Heart right ventricle (tissue), 16 donors: ENCODE measurements at regions not wholly inside any gene's neighbourhood (a gene's known extent, or its start where the extent isn't known, plus 50 kb on each side); places are given as distances from the start of the nearest gene placed in this dataset.

Experiments
- ATAC-seq, 8 donors: fragments of 200-7000 bp; cut with Tn5 transposase; one replicate each; pipeline ENCODE4 v1.9.1; 2020; ENCODE audit warnings: mild to moderate bottlenecking in 8 of 8, moderate library complexity in 8 of 8, moderate number of reproducible peaks in 1 of 8
- DNase-seq, 2 donors: peaks; one replicate each; pipeline ENCODE4 v3.0.0-alpha.2; 2020
- H3K27ac ChIP-seq, 10 donors: fragments of 200-600 bp; sonication (generic) in 2 of 10; one replicate each; pipeline versions ENCODE4 v1.5.0 to v1.8.0; 2020 to 2022; ENCODE audit warnings: mild to moderate bottlenecking in 3 of 10
- H3K27me3 ChIP-seq, 7 donors: fragments of 200-600 bp; one replicate each; pipeline ENCODE4 v1.8.0; 2021 to 2022; ENCODE audit warnings: mild to moderate bottlenecking in 2 of 7
- H3K36me3 ChIP-seq, 9 donors: fragments of 200-600 bp; sonication (generic) in 1 of 9; one replicate each; pipeline versions ENCODE4 v1.5.0 to v1.8.0; 2020 to 2022; ENCODE audit warnings: mild to moderate bottlenecking in 2 of 9
- H3K4me1 ChIP-seq, 9 donors: fragments of 200-600 bp; sonication (generic) in 1 of 9; one replicate each; pipeline versions ENCODE4 v1.5.0 to v1.8.0; 2020 to 2022; ENCODE audit warnings: mild to moderate bottlenecking in 4 of 9
- H3K4me3 ChIP-seq, 10 donors: fragments of 200-600 bp; sonication (generic) in 2 of 10; one replicate each; pipeline versions ENCODE4 v1.5.0 to v1.8.0; 2020 to 2022; ENCODE audit warnings: mild to moderate bottlenecking in 7 of 10, moderate library complexity in 2 of 10
- H3K9me3 ChIP-seq, 11 donors: fragments of 200-600 bp in 10 of 11; sonication (generic) in 2 of 11; one replicate each; pipeline versions ENCODE4 v1.5.0 to v1.8.0; 2013 to 2022; ENCODE audit warnings: mild to moderate bottlenecking in 2 of 11, control low read depth in 1 of 11, moderate library complexity in 1 of 11
- CTCF ChIP-seq, 9 donors: fragments of 200-600 bp; sonication (generic) in 2 of 9; IDR thresholded peaks; one replicate each; pipeline versions ENCODE4 v1.5.0 to v1.8.0; 2021 to 2022; ENCODE audit warnings: antibody characterized with exemption in 9 of 9, mild to moderate bottlenecking in 5 of 9, moderate library complexity in 1 of 9
- WGBS, 2 donors: extraction: QIAGEN DNeasy Blood & Tissue Kit; methylation state at CpG; one replicate each; pipeline ENCODE4 v1.1.7; 2013; ENCODE audit warnings: inconsistent platforms in 1 of 2; 5-methylcytosine and 5-hydroxymethylcytosine counted together
- intact Hi-C, 10 donors: fragments of 100-400 bp; cut with DNase I; formaldehyde crosslinking; loops; one replicate each; pipeline versions ENCODE4 v1.11.1 to v1.14.2; 2022
- donor health status: Arrhythmogenic right ventricular cardiomyopathy.
- donor health status: ischemic (EF 13 %, LVEDD 7.1; RV severe dilation, severe dysfunction).
- donor health status: healthy with polysubstance abuse.
- donor health status: DM: no; HTN: yes; CAD: no.
- donor health status: DM: no; HTN: no; CAD: no.
- donor health status: ischemic (EF 25% LVEDD 6.9; RV normal size, moderate dysfunction).
- donor health status: ischemic (EF 25% LVEDD 5.7; RV mildly dilated, moderate dysfunction).
- donor health status: healthy.
- donor health status: DM: yes; HTN: yes; CAD: no.
- donor health status: Ischemic cardiomyopathy.
- donor health status: ischemic (EF 35%, LVEDD 5.7; RV mildly dilated, moderate dysfunction).
- donor health status: nonischemic (EF 11% LVEDD 7.7; RV severe dilation, severe dysfunction).
- donor health status: DM: yes; HTN: yes; CAD: no.
- donor health status: PGD.
- donor health status: ischemic (EF 29% LVEDD 5.4; RV normal size, mild dysfunction).
- donor health status: nonischemic (EF 23%, LVEDD 6.1; RV moderate dilation, normal function).

- ATAC-seq (no peak), DNase-seq (no peak)
- Histone ChIP-seq H3K4me3 (no peak overlapping the region), H3K36me3 (no peaks in the 10 kb centered on the region), H3K27ac (no peak overlapping the region), H3K9me3 (no peaks in the 10 kb centered on the region), H3K27me3 (peaks cover 0 to 51% (median 24%) of the 10 kb centered on the region in 7 donors), H3K4me1 (peaks cover 0 to 12% (median 0%) of the 10 kb centered on the region in 9 donors)
- TF ChIP-seq CTCF (IDR thresholded peaks at IDR 0.05) = no peak
- 69 to 72% methylated on average over 5 of the region's 5 CpGs for WGBS, 2 donors
- intact Hi-C loops = no loop called here
Observed at GRCh38 chr22:22946131-22946530, 58.5 kb downstream of the IGLL5 start.

- no peak for DNase-seq
- Histone ChIP-seq H3K9me3 (no peaks in the 10 kb centered on the region), H3K4me3 (no peak overlapping the region), H3K4me1 (peaks cover 0 to 12% (median 0%) of the 10 kb centered on the region in 9 donors), H3K27ac (no peak overlapping the region), H3K36me3 (no peaks in the 10 kb centered on the region), H3K27me3 (peaks cover 0 to 75% (median 45%) of the 10 kb centered on the region in 7 donors)
- 82 to 84% methylated on average over 10 of the region's 10 CpGs for WGBS, 2 donors
- ATAC-seq = no peak
- no peak for TF ChIP-seq CTCF (IDR thresholded peaks at IDR 0.05)
- intact Hi-C loops = no loop called here
Observed at GRCh38 chr22:22948651-22949571, 61.3 kb downstream of the IGLL5 start.

- Histone ChIP-seq H3K4me1 (peaks cover 0 to 12% (median 0%) of the 10 kb centered on the region in 9 donors), H3K27me3 (peaks cover 0 to 78% (median 52%) of the 10 kb centered on the region in 7 donors), H3K27ac (no peak overlapping the region), H3K36me3 (no peaks in the 10 kb centered on the region), H3K4me3 (no peak overlapping the region), H3K9me3 (no peaks in the 10 kb centered on the region)
- DNase-seq (no peak), ATAC-seq (no peak)
- no peak for TF ChIP-seq CTCF (IDR thresholded peaks at IDR 0.05)
- 95 to 100% methylated on average over 1 of the region's 1 CpG for WGBS, 2 donors
- intact Hi-C loops = loop anchor here in 9 of 10 donors (2.0 to 10.0 kb wide), 12 partner anchors 95 to 595 kb away; no protein-coding TSS in a partner anchor
Observed at GRCh38 chr22:22949953-22950352, 62.3 kb downstream of the IGLL5 start.

- Histone ChIP-seq H3K36me3 (no peaks in the 10 kb centered on the region), H3K27ac (no peak overlapping the region), H3K27me3 (peaks cover 0 to 81% (median 52%) of the 10 kb centered on the region in 7 donors), H3K4me1 (peaks cover 0 to 10% (median 0%) of the 10 kb centered on the region in 9 donors), H3K4me3 (no peak overlapping the region), H3K9me3 (no peaks in the 10 kb centered on the region)
- WGBS, 2 donors = 90 to 92% methylated on average over 4 of the region's 4 CpGs
- no peak for ATAC-seq
- DNase-seq = no peak
- intact Hi-C loops = loop anchor here in 9 of 10 donors (2.0 to 10.0 kb wide), 12 partner anchors 96 to 596 kb away; no protein-coding TSS in a partner anchor
- TF ChIP-seq CTCF (IDR thresholded peaks at IDR 0.05) = no peak
Observed at GRCh38 chr22:22951035-22951434, 63.4 kb downstream of the IGLL5 start.
